ENCODE measurements at regions not wholly inside any gene's neighbourhood (a gene's known extent, or its start where the extent isn't known, plus 50 kb on each side); places are given as distances from the start of the nearest gene placed in this dataset.

- no peak for TF ChIP-seq CTCF (IDR thresholded peaks at IDR 0.05; ENCODE audit: insufficient read depth, low read depth, low read length)
- no peak for TF ChIP-seq EZH2 (IDR thresholded peaks at IDR 0.05; ENCODE audit: insufficient read depth, low read length)
Measured at GRCh38 chr16:65760874-65761273, 605.6 kb upstream of the CDH5 start.
